Breast epithelium (tissue), 4 donors: ENCODE measurements at regions not wholly inside any gene's neighbourhood (a gene's known extent, or its start where the extent isn't known, plus 50 kb on each side); places are given as distances from the start of the nearest gene placed in this dataset.

Source experiments
- DNase-seq, 2 donors: peaks; one replicate each; pipeline ENCODE4 v3.0.0-alpha.2; 2019; ENCODE audit warnings: low spot score in 2 of 2
- H3K27ac ChIP-seq, 2 donors: fragments of 200-600 bp; sonication (generic) in 1 of 2; one replicate each; pipeline ENCODE4 v1.5.1; 2016 to 2019; ENCODE audit warnings: mild to moderate bottlenecking in 1 of 2
- H3K27me3 ChIP-seq, 2 donors: fragments of 200-600 bp; sonication (generic) in 1 of 2; one replicate each; pipeline versions ENCODE4 v1.5.1 to v1.6.0; 2017 to 2019; ENCODE audit warnings: control low read depth in 1 of 2, mild to moderate bottlenecking in 1 of 2
- H3K36me3 ChIP-seq: fragments of 200-600 bp; one replicate; pipeline ENCODE4 v1.5.1; 2019
- H3K4me1 ChIP-seq, 2 donors: fragments of 200-600 bp; sonication (generic); one replicate each; pipeline ENCODE4 v1.5.1; 2016 to 2019; ENCODE audit warnings: control low read depth in 1 of 2
- H3K4me3 ChIP-seq, 3 donors: fragments of 200-600 bp; sonication (generic); 1 replicate in 2 of 3; 2 replicates in 1 of 3; pipeline ENCODE4 v1.5.1; 2016 to 2019; ENCODE audit warnings: mild to moderate bottlenecking in 3 of 3, moderate library complexity in 2 of 3
- H3K9me3 ChIP-seq, 2 donors: fragments of 200-600 bp; sonication (generic) in 1 of 2; one replicate each; pipeline ENCODE4 v1.5.1; 2016 to 2019; ENCODE audit warnings: control low read depth in 1 of 2
- CTCF ChIP-seq, 3 donors: fragments of 450-650 bp; IDR thresholded peaks; one replicate each; pipeline ENCODE4 v1.5.1; 2016 to 2017; ENCODE audit warnings: antibody characterized with exemption in 3 of 3, mild to moderate bottlenecking in 3 of 3, moderate library complexity in 3 of 3
- POLR2A ChIP-seq: fragments of 450-650 bp; IDR thresholded peaks from one replicate; pipeline ENCODE4 v1.6.1; 2016; ENCODE audit warnings: antibody characterized with exemption, mild to moderate bottlenecking, moderate library complexity
- POLR2AphosphoS5 ChIP-seq, 3 donors: sonication (generic); formaldehyde crosslinking; IDR thresholded peaks; one replicate each; pipeline ENCODE4 v1.6.1; 2017; ENCODE audit warnings: antibody characterized with exemption in 3 of 3
- intact Hi-C: fragments of 100-400 bp; cut with DNase I; formaldehyde crosslinking; loops from one replicate; pipeline ENCODE4 v1.15.1; 2023; ENCODE audit warnings: low total_unique reads

GRCh38 chr9:107723015-107723414, 233.4 kb upstream of the KLF4 start:
- H3K9me3 ChIP-seq, result no peaks in the 10 kb centered on the region
- H3K27ac ChIP-seq, result no peak overlapping the region
- H3K27me3 ChIP-seq, result no peaks in the 10 kb centered on the region
- intact Hi-C loops, result no loop called here
- no peaks in the 10 kb centered on the region for H3K4me1 ChIP-seq
- no peaks in the 10 kb centered on the region for H3K36me3 ChIP-seq
- TF ChIP-seq CTCF (IDR thresholded peaks at IDR 0.05), result no peak
- no peak for TF ChIP-seq POLR2AphosphoS5 (IDR thresholded peaks at IDR 0.05)
- no peak for TF ChIP-seq POLR2A
- no peak for DNase-seq
- H3K4me3 ChIP-seq, result no peak overlapping the region

- Histone ChIP-seq H3K27me3 (no peaks in the 10 kb centered on the region), H3K4me3 (no peak overlapping the region), H3K9me3 (no peaks in the 10 kb centered on the region), H3K27ac (no peak overlapping the region), H3K36me3 (no peaks in the 10 kb centered on the region), H3K4me1 (no peaks in the 10 kb centered on the region)
- intact Hi-C loops, result no loop called here
- TF ChIP-seq CTCF (IDR thresholded peaks at IDR 0.05), result no peak
- TF ChIP-seq POLR2AphosphoS5 (IDR thresholded peaks at IDR 0.05), result no peak
- no peak for TF ChIP-seq POLR2A
- DNase-seq, result no peak
Measured at GRCh38 chr9:107721705-107722245, 232.2 kb upstream of the KLF4 start.

- Histone ChIP-seq H3K27ac (no peak overlapping the region), H3K4me1 (no peaks in the 10 kb centered on the region), H3K4me3 (no peak overlapping the region), H3K27me3 (no peaks in the 10 kb centered on the region), H3K9me3 (no peaks in the 10 kb centered on the region), H3K36me3 (no peaks in the 10 kb centered on the region)
- TF ChIP-seq POLR2A (no peak), CTCF (IDR thresholded peaks at IDR 0.05) (no peak), POLR2AphosphoS5 (IDR thresholded peaks at IDR 0.05) (no peak)
- intact Hi-C loops, result no loop called here
- DNase-seq, result no peak
Measured at GRCh38 chr9:107720501-107720900, 230.9 kb upstream of the KLF4 start.

- intact Hi-C loops, result no loop called here
- no peak for DNase-seq
- Histone ChIP-seq H3K4me1 (no peaks in the 10 kb centered on the region), H3K36me3 (no peaks in the 10 kb centered on the region), H3K9me3 (no peaks in the 10 kb centered on the region), H3K4me3 (no peak overlapping the region), H3K27ac (no peak overlapping the region), H3K27me3 (no peaks in the 10 kb centered on the region)
- TF ChIP-seq POLR2AphosphoS5 (IDR thresholded peaks at IDR 0.05) (no peak), CTCF (IDR thresholded peaks at IDR 0.05) (no peak), POLR2A (no peak)
Measured at GRCh38 chr9:107717529-107718314, 228.2 kb upstream of the KLF4 start.

- Histone ChIP-seq H3K27me3 (no peaks in the 10 kb centered on the region), H3K4me3 (no peak overlapping the region), H3K4me1 (no peaks in the 10 kb centered on the region), H3K27ac (no peak overlapping the region), H3K9me3 (no peaks in the 10 kb centered on the region), H3K36me3 (no peaks in the 10 kb centered on the region)
- intact Hi-C loops, result no loop called here
- DNase-seq, result no peak
- TF ChIP-seq POLR2A (no peak), POLR2AphosphoS5 (IDR thresholded peaks at IDR 0.05) (no peak)
Measured at GRCh38 chr9:107715740-107716139, 226.2 kb upstream of the KLF4 start.
